ENCODE measurements at regions not wholly inside any gene's neighbourhood (a gene's known extent, or its start where the extent isn't known, plus 50 kb on each side); places are given as distances from the start of the nearest gene placed in this dataset.

GRCh38 chr6:117072134-117072533 is 193.2 kb upstream of the VGLL2 start:
- H3K27me3 Mint-ChIP-seq (ENCODE audit: low read depth, poor library complexity) = peaks cover 7% of the 10 kb centered on the region
- no peak overlapping the region for H3K4me3 Mint-ChIP-seq
- no peak for DNase-seq
- TF ChIP-seq, protein P1, sequence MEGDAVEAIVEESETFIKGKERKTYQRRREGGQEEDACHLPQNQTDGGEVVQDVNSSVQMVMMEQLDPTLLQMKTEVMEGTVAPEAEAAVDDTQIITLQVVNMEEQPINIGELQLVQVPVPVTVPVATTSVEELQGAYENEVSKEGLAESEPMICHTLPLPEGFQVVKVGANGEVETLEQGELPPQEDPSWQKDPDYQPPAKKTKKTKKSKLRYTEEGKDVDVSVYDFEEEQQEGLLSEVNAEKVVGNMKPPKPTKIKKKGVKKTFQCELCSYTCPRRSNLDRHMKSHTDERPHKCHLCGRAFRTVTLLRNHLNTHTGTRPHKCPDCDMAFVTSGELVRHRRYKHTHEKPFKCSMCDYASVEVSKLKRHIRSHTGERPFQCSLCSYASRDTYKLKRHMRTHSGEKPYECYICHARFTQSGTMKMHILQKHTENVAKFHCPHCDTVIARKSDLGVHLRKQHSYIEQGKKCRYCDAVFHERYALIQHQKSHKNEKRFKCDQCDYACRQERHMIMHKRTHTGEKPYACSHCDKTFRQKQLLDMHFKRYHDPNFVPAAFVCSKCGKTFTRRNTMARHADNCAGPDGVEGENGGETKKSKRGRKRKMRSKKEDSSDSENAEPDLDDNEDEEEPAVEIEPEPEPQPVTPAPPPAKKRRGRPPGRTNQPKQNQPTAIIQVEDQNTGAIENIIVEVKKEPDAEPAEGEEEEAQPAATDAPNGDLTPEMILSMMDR (IDR thresholded peaks at IDR 0.05) = no peak
- H3K4me1 Mint-ChIP-seq = peaks cover 7% of the 10 kb centered on the region
- no peaks in the 10 kb centered on the region for H3K36me3 Mint-ChIP-seq (ENCODE audit: low read depth)
- H3K27ac Mint-ChIP-seq = no peak overlapping the region
- peaks cover 5% of the 10 kb centered on the region for H3K9me3 Mint-ChIP-seq

DNA sequence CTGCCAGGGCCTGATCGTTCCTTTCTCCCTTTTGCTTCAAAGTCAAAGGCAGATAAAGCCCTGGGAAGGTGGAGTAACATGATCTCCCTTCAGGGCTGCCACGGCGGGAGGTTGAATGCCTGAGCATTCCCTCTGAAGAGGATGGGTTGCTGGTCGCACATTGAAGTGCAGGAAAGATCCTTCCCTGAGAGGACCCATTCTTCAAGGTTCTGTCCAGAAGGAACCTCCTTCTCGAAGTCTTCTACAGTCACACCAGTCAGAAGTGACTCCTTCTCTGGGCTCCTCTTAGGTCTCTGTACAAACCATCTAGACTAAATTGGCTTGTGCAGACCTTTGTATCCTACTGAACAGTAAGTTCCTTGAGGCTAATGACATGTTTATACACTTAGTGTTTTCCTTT is 192.6 kb upstream of the VGLL2 start:
- H3K9me3 Mint-ChIP-seq = peaks cover 5% of the 10 kb centered on the region
- H3K27me3 Mint-ChIP-seq (ENCODE audit: low read depth, poor library complexity) = peaks cover 7% of the 10 kb centered on the region
- no peak overlapping the region for H3K4me3 Mint-ChIP-seq
- no peaks in the 10 kb centered on the region for H3K36me3 Mint-ChIP-seq (ENCODE audit: low read depth)
- DNase-seq = peak; percentile 23
- no peak overlapping the region for H3K27ac Mint-ChIP-seq
- peaks cover 7% of the 10 kb centered on the region for H3K4me1 Mint-ChIP-seq
- TF ChIP-seq, protein P1 (IDR thresholded peaks at IDR 0.05) = no peak

DNA sequence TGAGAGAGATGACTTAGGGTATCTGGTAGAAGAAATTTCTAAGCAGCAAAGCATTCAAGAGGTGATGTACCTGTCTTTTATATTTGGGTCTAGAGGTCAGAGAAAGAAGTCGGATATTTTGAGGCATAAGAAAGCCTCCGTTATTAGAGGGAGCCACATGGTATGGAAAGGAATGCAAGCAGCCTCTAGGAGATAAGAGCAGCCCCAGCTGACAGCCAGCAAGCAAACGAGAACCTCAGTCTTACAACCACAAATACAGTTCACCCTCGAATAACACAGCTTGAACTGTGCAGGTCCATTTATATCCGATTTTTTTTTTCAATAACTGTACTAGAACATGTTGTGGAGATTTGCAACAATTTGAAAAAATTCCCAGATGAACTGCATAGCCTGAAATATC is 190.7 kb upstream of the VGLL2 start:
- H3K27me3 Mint-ChIP-seq (ENCODE audit: low read depth, poor library complexity) = peaks cover 7% of the 10 kb centered on the region

GRCh38 chr6:117075218-117075617 is 190.1 kb upstream of the VGLL2 start:
- TF ChIP-seq, protein P1 (IDR thresholded peaks at IDR 0.05) = no peak
- H3K4me3 Mint-ChIP-seq = no peak overlapping the region
- no peak overlapping the region for H3K27ac Mint-ChIP-seq
- no peak for DNase-seq
- H3K36me3 Mint-ChIP-seq (ENCODE audit: low read depth) = no peaks in the 10 kb centered on the region
- H3K4me1 Mint-ChIP-seq = peaks cover 7% of the 10 kb centered on the region
- H3K9me3 Mint-ChIP-seq = peaks cover 5% of the 10 kb centered on the region
- peaks cover 7% of the 10 kb centered on the region for H3K27me3 Mint-ChIP-seq (ENCODE audit: low read depth, poor library complexity)

More for the DNA sequence above, 190.7 kb upstream of the VGLL2 start:
- TF ChIP-seq, protein P1 (IDR thresholded peaks at IDR 0.05) = no peak
- DNase-seq = no peak
- Mint-ChIP-seq H3K9me3 (peaks cover 5% of the 10 kb centered on the region), H3K4me1 (peaks cover 7% of the 10 kb centered on the region), H3K36me3 (ENCODE audit: low read depth) (no peaks in the 10 kb centered on the region), H3K27ac (no peak overlapping the region), H3K4me3 (no peak overlapping the region)

- H3K27me3 Mint-ChIP-seq (ENCODE audit: low read depth, poor library complexity) = peaks cover 7% of the 10 kb centered on the region
- TF ChIP-seq, protein P1 (IDR thresholded peaks at IDR 0.05) = no peak
- peaks cover 7% of the 10 kb centered on the region for H3K4me1 Mint-ChIP-seq
- no peak for DNase-seq
- no peak overlapping the region for H3K4me3 Mint-ChIP-seq
- H3K36me3 Mint-ChIP-seq (ENCODE audit: low read depth) = no peaks in the 10 kb centered on the region
- H3K27ac Mint-ChIP-seq = no peak overlapping the region
- H3K9me3 Mint-ChIP-seq = no peaks in the 10 kb centered on the region
Measured at GRCh38 chr6:117076076-117076475, 189.3 kb upstream of the VGLL2 start.

DNA sequence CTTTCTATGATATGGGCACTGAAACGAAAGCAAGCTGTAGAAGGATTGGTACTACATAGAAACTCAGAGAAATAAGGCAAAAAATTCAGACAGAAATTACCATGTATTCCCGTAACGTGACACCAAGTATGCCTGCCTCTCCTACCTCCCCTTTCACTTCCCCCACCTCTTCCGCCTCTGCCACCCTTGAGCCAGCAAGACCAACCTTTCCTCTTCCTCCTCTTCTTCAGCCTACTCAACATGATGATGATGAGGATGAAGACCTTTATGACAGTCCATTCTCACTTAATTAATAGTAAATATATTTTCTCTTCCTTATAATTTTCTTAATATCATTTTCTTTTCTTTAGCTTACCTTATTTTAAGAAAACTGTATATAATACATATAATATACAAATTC is 188.1 kb upstream of the VGLL2 start:
- DNase-seq = no peak
- Mint-ChIP-seq H3K4me3 (no peak overlapping the region), H3K27ac (no peak overlapping the region), H3K9me3 (no peaks in the 10 kb centered on the region), H3K27me3 (ENCODE audit: low read depth, poor library complexity) (peaks cover 7% of the 10 kb centered on the region), H3K4me1 (peaks cover 5% of the 10 kb centered on the region), H3K36me3 (ENCODE audit: low read depth) (no peaks in the 10 kb centered on the region)
- TF ChIP-seq, protein P1 (IDR thresholded peaks at IDR 0.05) = no peak
